ENCODE measurements at regions not wholly inside any gene's neighbourhood (a gene's known extent, or its start where the extent isn't known, plus 50 kb on each side); places are given as distances from the start of the nearest gene placed in this dataset.
A peak's percentile ranks its signal among the peaks of the same experiment; 100 is the strongest.
"Not testable (repeated sequence)": the region's sequence is repeated elsewhere in the genome, so short reads cannot be mapped to it uniquely, and the experiment has no call there.

- H3K4me3 ChIP-seq (ENCODE audit: low read depth, low read length), result no peak overlapping the region
- TF ChIP-seq, protein P1, sequence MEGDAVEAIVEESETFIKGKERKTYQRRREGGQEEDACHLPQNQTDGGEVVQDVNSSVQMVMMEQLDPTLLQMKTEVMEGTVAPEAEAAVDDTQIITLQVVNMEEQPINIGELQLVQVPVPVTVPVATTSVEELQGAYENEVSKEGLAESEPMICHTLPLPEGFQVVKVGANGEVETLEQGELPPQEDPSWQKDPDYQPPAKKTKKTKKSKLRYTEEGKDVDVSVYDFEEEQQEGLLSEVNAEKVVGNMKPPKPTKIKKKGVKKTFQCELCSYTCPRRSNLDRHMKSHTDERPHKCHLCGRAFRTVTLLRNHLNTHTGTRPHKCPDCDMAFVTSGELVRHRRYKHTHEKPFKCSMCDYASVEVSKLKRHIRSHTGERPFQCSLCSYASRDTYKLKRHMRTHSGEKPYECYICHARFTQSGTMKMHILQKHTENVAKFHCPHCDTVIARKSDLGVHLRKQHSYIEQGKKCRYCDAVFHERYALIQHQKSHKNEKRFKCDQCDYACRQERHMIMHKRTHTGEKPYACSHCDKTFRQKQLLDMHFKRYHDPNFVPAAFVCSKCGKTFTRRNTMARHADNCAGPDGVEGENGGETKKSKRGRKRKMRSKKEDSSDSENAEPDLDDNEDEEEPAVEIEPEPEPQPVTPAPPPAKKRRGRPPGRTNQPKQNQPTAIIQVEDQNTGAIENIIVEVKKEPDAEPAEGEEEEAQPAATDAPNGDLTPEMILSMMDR (IDR thresholded peaks at IDR 0.05; ENCODE audit: insufficient read depth, low read depth, low read length), result no peak
- no peak for DNase-seq (ENCODE audit: low read depth)
These were observed 111.3 kb upstream of the CDYL start for GRCh38 chr6:4664911-4665310.

- H3K4me3 ChIP-seq (ENCODE audit: low read depth, low read length), result no peak overlapping the region
- TF ChIP-seq, protein P1 (IDR thresholded peaks at IDR 0.05; ENCODE audit: insufficient read depth, low read depth, low read length), result no peak
- DNase-seq (ENCODE audit: low read depth), result peak; percentile 68
These were observed 112.0 kb upstream of the CDYL start for GRCh38 chr6:4664117-4664626.

DNA sequence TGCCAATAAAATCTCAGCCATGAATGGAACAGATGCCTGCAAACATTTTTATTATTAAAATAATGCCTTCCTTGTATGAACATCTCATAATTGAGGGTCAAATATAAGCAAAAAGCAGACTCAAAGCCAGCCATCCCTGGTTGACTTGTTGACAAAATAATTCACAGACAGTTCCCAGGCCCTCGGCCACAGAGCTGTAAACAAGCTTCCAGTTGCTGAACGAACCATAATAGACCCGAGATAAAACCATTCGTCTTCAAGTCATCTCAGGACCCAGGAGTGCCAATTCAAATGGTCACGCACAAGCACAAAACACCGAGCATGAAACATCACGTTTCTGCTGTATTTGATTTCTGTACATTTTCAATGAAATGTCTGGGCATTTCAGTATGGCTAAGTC lies 113.3 kb upstream of the CDYL start:
- TF ChIP-seq, protein P1 (IDR thresholded peaks at IDR 0.05; ENCODE audit: insufficient read depth, low read depth, low read length), result no peak
- H3K4me3 ChIP-seq (ENCODE audit: low read depth, low read length), result no peak overlapping the region
- peak; percentile 87 for DNase-seq (ENCODE audit: low read depth)

DNA sequence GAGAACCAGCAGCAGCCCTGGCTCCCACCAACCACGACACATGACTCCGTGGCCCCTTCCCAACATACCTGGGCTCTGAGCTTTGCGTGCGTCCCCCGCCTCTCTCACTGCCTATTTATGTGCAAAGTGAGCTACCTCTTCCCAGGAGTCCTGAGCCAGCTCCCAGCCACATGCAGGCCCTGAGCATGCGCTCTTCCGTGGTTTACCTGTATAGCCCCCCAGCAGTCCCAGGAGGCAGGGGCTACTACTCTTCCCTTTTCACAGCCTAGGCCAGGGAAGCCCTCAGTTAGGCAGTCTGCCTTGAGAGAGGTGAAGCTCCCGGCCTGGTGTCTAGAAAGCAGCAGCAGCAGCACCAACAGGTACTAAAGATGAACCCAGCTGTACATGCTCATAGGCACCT lies 114.8 kb upstream of the CDYL start:
- H3K4me3 ChIP-seq (ENCODE audit: low read depth, low read length), result no peak overlapping the region
- DNase-seq (ENCODE audit: low read depth), result no peak
- TF ChIP-seq, protein P1 (IDR thresholded peaks at IDR 0.05; ENCODE audit: insufficient read depth, low read depth, low read length), result no peak

- DNase-seq (ENCODE audit: low read depth), result peak; percentile 82
- no peak overlapping the region for H3K4me3 ChIP-seq (ENCODE audit: low read depth, low read length)
- TF ChIP-seq, protein P1 (IDR thresholded peaks at IDR 0.05; ENCODE audit: insufficient read depth, low read depth, low read length), result no peak
These were observed 115.6 kb upstream of the CDYL start for GRCh38 chr6:4660377-4661321.

GRCh38 chr6:4659719-4660118 lies 116.5 kb upstream of the CDYL start:
- not testable (repeated sequence) for DNase-seq (ENCODE audit: low read depth); H3K4me3 ChIP-seq (ENCODE audit: low read depth, low read length)

GRCh38 chr6:4658486-4658885 lies 117.7 kb upstream of the CDYL start:
- TF ChIP-seq, protein P1 (IDR thresholded peaks at IDR 0.05; ENCODE audit: insufficient read depth, low read depth, low read length), result no peak
- no peak overlapping the region for H3K4me3 ChIP-seq (ENCODE audit: low read depth, low read length)
- no peak for DNase-seq (ENCODE audit: low read depth)

Measured in fibroblast of villous mesenchyme (primary cell).